GM23248 (cell line): ENCODE measurements at regions not wholly inside any gene's neighbourhood (a gene's known extent, or its start where the extent isn't known, plus 50 kb on each side); places are given as distances from the start of the nearest gene placed in this dataset.

Experiments
- DNase-seq: peaks from one replicate; pipeline ENCODE4 v3.0.0-alpha.2; 2015
- H2AFZ ChIP-seq: fragments of 200-600 bp; sonication (generic); 2 replicates; pipeline ENCODE4 v1.6.1; 2016; ENCODE audit warnings: antibody characterized with exemption
- H3F3A ChIP-seq: fragments of 200-600 bp; sonication (generic); 2 replicates; pipeline ENCODE4 v1.6.1; 2016; ENCODE audit warnings: mild to moderate bottlenecking, antibody characterized with exemption, mixed run types; ENCODE audit not compliant: insufficient read depth
- H3K27ac ChIP-seq: fragments of 200-600 bp; sonication (generic); 2 replicates; pipeline ENCODE4 v1.5.1; 2016; ENCODE audit warnings: mild to moderate bottlenecking
- H3K27me3 ChIP-seq: fragments of 200-600 bp; sonication (generic); replicated peaks from 2 replicates; pipeline ENCODE4 v1.6.1; 2016; ENCODE audit warnings: mild to moderate bottlenecking; ENCODE audit not compliant: insufficient read depth
- H3K36me3 ChIP-seq: fragments of 200-600 bp; sonication (generic); 2 replicates; pipeline ENCODE4 v1.6.1; 2016; ENCODE audit warnings: low read depth, mild to moderate bottlenecking
- H3K4me1 ChIP-seq: fragments of 200-600 bp; sonication (generic); 2 replicates; pipeline ENCODE4 v1.6.1; 2016; ENCODE audit warnings: mild to moderate bottlenecking; ENCODE audit not compliant: insufficient read depth
- H3K4me2 ChIP-seq: fragments of 200-600 bp; sonication (generic); one replicate; pipeline ENCODE4 v1.6.1; 2016; ENCODE audit warnings: mild to moderate bottlenecking; ENCODE audit not compliant: unreplicated experiment
- H3K4me3 ChIP-seq: fragments of 200-600 bp; sonication (generic); 2 replicates; pipeline ENCODE4 v1.5.1; 2016; ENCODE audit warnings: mild to moderate bottlenecking
- H3K79me2 ChIP-seq: fragments of 200-600 bp; sonication (generic); 2 replicates; pipeline ENCODE4 v1.6.1; 2016; ENCODE audit warnings: mild to moderate bottlenecking; ENCODE audit not compliant: insufficient read depth
- H3K9ac ChIP-seq: fragments of 200-600 bp; sonication (generic); 2 replicates; pipeline ENCODE4 v1.6.1; 2016; ENCODE audit warnings: mild to moderate bottlenecking
- H3K9me2 ChIP-seq: fragments of 200-600 bp; sonication (generic); 2 replicates; pipeline ENCODE4 v1.6.1; 2016; ENCODE audit warnings: mixed run types, mild to moderate bottlenecking, moderate library complexity; ENCODE audit not compliant: insufficient read depth
- H3K9me3 ChIP-seq: fragments of 200-600 bp; sonication (generic); one replicate; pipeline ENCODE4 v1.6.1; 2017; ENCODE audit warnings: low read depth
- H4K20me1 ChIP-seq: fragments of 200-600 bp; sonication (generic); 2 replicates; pipeline ENCODE4 v1.6.0; 2016; ENCODE audit not compliant: insufficient read depth
- EZH2 ChIP-seq: fragments of 200-600 bp; sonication (generic); IDR thresholded peaks from 2 replicates; pipeline ENCODE4 v1.6.1; 2018; ENCODE audit warnings: antibody characterized with exemption, mild to moderate bottlenecking; ENCODE audit not compliant: insufficient read depth, poor library complexity, severe bottlenecking
- EZH2phosphoT487 ChIP-seq: fragments of 200-600 bp; sonication (generic); IDR thresholded peaks from 2 replicates; pipeline ENCODE4 v1.6.1; 2018; ENCODE audit warnings: antibody characterized with exemption, moderate library complexity, mild to moderate bottlenecking, low read depth; ENCODE audit not compliant: insufficient read depth
- WGBS, 2 experiments: methylation state at CpG; one replicate each; pipeline ENCODE4 v1.1.6; 2015 to 2017; ENCODE audit warnings: low lambda C conversion rate in 2 of 2, low coverage in 1 of 2; ENCODE audit errors: missing lambda C conversion rate in 2 of 2; 5-methylcytosine and 5-hydroxymethylcytosine counted together
- in situ Hi-C: fragments of 300-500 bp; cut with MboI; formaldehyde crosslinking; loops from 2 replicates; pipeline ENCODE4 v1.15.0; 2020

- Histone ChIP-seq H3K9ac (no peak overlapping the region), H3K79me2 (no peaks in the 10 kb centered on the region), H4K20me1 (no peaks in the 10 kb centered on the region), H3K4me1 (no peaks in the 10 kb centered on the region), H3F3A (no peaks in the 10 kb centered on the region), H3K27me3 (no peaks in the 10 kb centered on the region), H3K4me2 (no peak overlapping the region), H3K9me2 (no peaks in the 10 kb centered on the region), H3K36me3 (no peaks in the 10 kb centered on the region), H3K4me3 (no peak overlapping the region), H2AFZ (no peak overlapping the region), H3K27ac (no peak overlapping the region), H3K9me3 (no peaks in the 10 kb centered on the region)
- 6 to 7% methylated on average over 3 of the region's 3 CpGs for WGBS, 2 experiments
- in situ Hi-C loops = no loop called here
- no peak for TF ChIP-seq EZH2phosphoT487
- no peak for TF ChIP-seq EZH2
- no peak for DNase-seq
Measured at GRCh38 chr5:63603996-63604395, 358.2 kb downstream of the HTR1A start.

GRCh38 chr5:63602971-63603370, 359.3 kb downstream of the HTR1A start:
- Histone ChIP-seq H2AFZ (no peak overlapping the region), H3K4me2 (no peak overlapping the region), H3K36me3 (no peaks in the 10 kb centered on the region), H3K9me3 (no peaks in the 10 kb centered on the region), H3K9me2 (no peaks in the 10 kb centered on the region), H3K4me3 (no peak overlapping the region), H3F3A (no peaks in the 10 kb centered on the region), H3K9ac (no peak overlapping the region), H3K27ac (no peak overlapping the region), H4K20me1 (no peaks in the 10 kb centered on the region), H3K4me1 (no peaks in the 10 kb centered on the region), H3K27me3 (no peaks in the 10 kb centered on the region), H3K79me2 (no peaks in the 10 kb centered on the region)
- TF ChIP-seq EZH2 (no peak), EZH2phosphoT487 (no peak)
- in situ Hi-C loops = no loop called here
- DNase-seq = no peak

- peaks cover 3% of the 10 kb centered on the region; the same call in 1 of the 2 replicates for H3K36me3 ChIP-seq
- H3K9ac ChIP-seq = no peak overlapping the region
- H3K4me1 ChIP-seq = no peaks in the 10 kb centered on the region
- H4K20me1 ChIP-seq = no peaks in the 10 kb centered on the region
- no peak overlapping the region for H3K27ac ChIP-seq
- H3K4me2 ChIP-seq = no peak overlapping the region
- no peak for DNase-seq
- H3K9me3 ChIP-seq = no peaks in the 10 kb centered on the region
- H2AFZ ChIP-seq = no peak overlapping the region
- in situ Hi-C loops = no loop called here
- no peaks in the 10 kb centered on the region for H3K9me2 ChIP-seq
- TF ChIP-seq EZH2 (no peak), EZH2phosphoT487 (no peak)
- H3K79me2 ChIP-seq = no peaks in the 10 kb centered on the region
- no peaks in the 10 kb centered on the region for H3K27me3 ChIP-seq
- no peak overlapping the region for H3K4me3 ChIP-seq
- no peaks in the 10 kb centered on the region for H3F3A ChIP-seq
Measured at GRCh38 chr5:63596254-63596653, 366.0 kb downstream of the HTR1A start.

GRCh38 chr5:63573380-63573779, 388.9 kb downstream of the HTR1A start:
- H3K4me1 ChIP-seq = no peaks in the 10 kb centered on the region
- TF ChIP-seq EZH2 (no peak), EZH2phosphoT487 (no peak)
- H3K9ac ChIP-seq = no peak overlapping the region
- H3K79me2 ChIP-seq = no peaks in the 10 kb centered on the region
- no peak overlapping the region for H3K4me2 ChIP-seq
- no peaks in the 10 kb centered on the region for H3K9me2 ChIP-seq
- H3K9me3 ChIP-seq = no peaks in the 10 kb centered on the region
- H3K27ac ChIP-seq = no peak overlapping the region
- DNase-seq = no peak
- H4K20me1 ChIP-seq = no peaks in the 10 kb centered on the region
- no peak overlapping the region for H2AFZ ChIP-seq
- in situ Hi-C loops = no loop called here
- no peaks in the 10 kb centered on the region for H3K36me3 ChIP-seq
- no peaks in the 10 kb centered on the region for H3K27me3 ChIP-seq
- H3F3A ChIP-seq = no peaks in the 10 kb centered on the region
- no peak overlapping the region for H3K4me3 ChIP-seq

GRCh38 chr5:63572740-63573139, 389.5 kb downstream of the HTR1A start:
- no peak overlapping the region for H3K9ac ChIP-seq
- TF ChIP-seq EZH2 (no peak), EZH2phosphoT487 (no peak)
- no peak overlapping the region for H2AFZ ChIP-seq
- no peaks in the 10 kb centered on the region for H3K9me2 ChIP-seq
- no peak overlapping the region for H3K4me3 ChIP-seq
- H3K79me2 ChIP-seq = no peaks in the 10 kb centered on the region
- no peak for DNase-seq
- H3K27ac ChIP-seq = no peak overlapping the region
- H3K9me3 ChIP-seq = no peaks in the 10 kb centered on the region
- no peaks in the 10 kb centered on the region for H3K36me3 ChIP-seq
- no peak overlapping the region for H3K4me2 ChIP-seq
- no peaks in the 10 kb centered on the region for H4K20me1 ChIP-seq
- H3K4me1 ChIP-seq = no peaks in the 10 kb centered on the region
- no peaks in the 10 kb centered on the region for H3F3A ChIP-seq
- no peaks in the 10 kb centered on the region for H3K27me3 ChIP-seq
- 14% methylated on average over 1 of the region's 1 CpG for WGBS, 2 experiments
- in situ Hi-C loops = no loop called here
